B cell (primary cell): ENCODE measurements at regions not wholly inside any gene's neighbourhood (a gene's known extent, or its start where the extent isn't known, plus 50 kb on each side); places are given as distances from the start of the nearest gene placed in this dataset.

ENCODE experiments used
- EZH2 ChIP-seq: IDR thresholded peaks from 2 replicates; pipeline ENCODE4 v1.6.1; 2012; ENCODE audit warnings: borderline replicate concordance, low read depth, mild to moderate bottlenecking, moderate library complexity, low read length; ENCODE audit not compliant: insufficient read depth, poor library complexity, severe bottlenecking
- TF ChIP-seq, protein P1 (sequence below): fragments of 200-600 bp; IDR thresholded peaks from one replicate; pipeline ENCODE4 v1.8.0; 2022; ENCODE audit warnings: antibody characterized with exemption, mild to moderate bottlenecking

GRCh38 chr2:83695037-83695436 lies 764.0 kb downstream of the SUCLG1 start:
- TF ChIP-seq, protein P1, sequence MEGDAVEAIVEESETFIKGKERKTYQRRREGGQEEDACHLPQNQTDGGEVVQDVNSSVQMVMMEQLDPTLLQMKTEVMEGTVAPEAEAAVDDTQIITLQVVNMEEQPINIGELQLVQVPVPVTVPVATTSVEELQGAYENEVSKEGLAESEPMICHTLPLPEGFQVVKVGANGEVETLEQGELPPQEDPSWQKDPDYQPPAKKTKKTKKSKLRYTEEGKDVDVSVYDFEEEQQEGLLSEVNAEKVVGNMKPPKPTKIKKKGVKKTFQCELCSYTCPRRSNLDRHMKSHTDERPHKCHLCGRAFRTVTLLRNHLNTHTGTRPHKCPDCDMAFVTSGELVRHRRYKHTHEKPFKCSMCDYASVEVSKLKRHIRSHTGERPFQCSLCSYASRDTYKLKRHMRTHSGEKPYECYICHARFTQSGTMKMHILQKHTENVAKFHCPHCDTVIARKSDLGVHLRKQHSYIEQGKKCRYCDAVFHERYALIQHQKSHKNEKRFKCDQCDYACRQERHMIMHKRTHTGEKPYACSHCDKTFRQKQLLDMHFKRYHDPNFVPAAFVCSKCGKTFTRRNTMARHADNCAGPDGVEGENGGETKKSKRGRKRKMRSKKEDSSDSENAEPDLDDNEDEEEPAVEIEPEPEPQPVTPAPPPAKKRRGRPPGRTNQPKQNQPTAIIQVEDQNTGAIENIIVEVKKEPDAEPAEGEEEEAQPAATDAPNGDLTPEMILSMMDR = no peak
- TF ChIP-seq EZH2 = no peak
